ENCODE measurements at regions not wholly inside any gene's neighbourhood (a gene's known extent, or its start where the extent isn't known, plus 50 kb on each side); places are given as distances from the start of the nearest gene placed in this dataset.

GRCh38 chr20:58092353-58092752, 136.1 kb downstream of the ANKRD60 start:
- no peak for DNase-seq (ENCODE audit: low read depth)

- no peak for DNase-seq (ENCODE audit: low read depth)
Measured at GRCh38 chr20:58091810-58092209, 136.6 kb downstream of the ANKRD60 start.

DNA sequence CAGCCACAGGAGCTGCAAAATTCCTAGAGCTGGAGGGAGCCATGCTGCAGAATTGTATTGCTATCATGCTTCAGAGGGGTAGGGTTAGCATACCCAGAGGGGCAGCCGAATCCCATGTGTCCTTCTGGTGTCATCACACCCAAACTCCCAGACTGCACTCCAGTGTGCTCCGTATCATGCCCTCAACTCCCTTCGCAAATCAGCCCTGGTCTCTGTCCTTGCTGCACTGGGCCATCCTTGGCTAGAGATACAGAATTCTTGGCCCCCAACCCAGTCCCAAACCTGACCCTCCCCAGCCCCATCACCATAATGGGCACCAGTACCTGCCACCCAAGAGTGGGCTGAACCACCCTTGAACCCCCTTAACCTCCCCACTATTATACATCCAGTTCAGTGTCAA, 138.3 kb downstream of the ANKRD60 start:
- no peak for DNase-seq (ENCODE audit: low read depth)

GRCh38 chr20:58088625-58089024, 139.8 kb downstream of the ANKRD60 start:
- DNase-seq (ENCODE audit: low read depth), result no peak

GRCh38 chr20:58088105-58088504, 140.3 kb downstream of the ANKRD60 start:
- DNase-seq (ENCODE audit: low read depth), result no peak

DNA sequence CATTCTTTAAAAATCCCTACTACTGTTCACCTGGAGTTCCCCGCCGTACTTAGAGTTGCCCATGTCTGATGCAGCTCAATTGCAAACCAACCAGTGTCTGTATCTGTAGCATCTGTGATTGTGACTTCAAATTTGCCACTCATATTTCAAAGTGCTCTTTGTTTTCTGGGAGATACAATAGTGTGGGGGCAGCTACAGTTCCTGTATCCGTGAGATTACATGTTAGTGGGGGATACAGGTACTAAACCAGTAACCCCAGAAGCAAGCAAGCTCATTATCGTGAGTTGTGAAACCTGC, 140.9 kb downstream of the ANKRD60 start:
- no peak for DNase-seq (ENCODE audit: low read depth)

- DNase-seq (ENCODE audit: low read depth), result peak; percentile 63
Measured at GRCh38 chr20:58086763-58087561, 141.5 kb downstream of the ANKRD60 start.

DNA sequence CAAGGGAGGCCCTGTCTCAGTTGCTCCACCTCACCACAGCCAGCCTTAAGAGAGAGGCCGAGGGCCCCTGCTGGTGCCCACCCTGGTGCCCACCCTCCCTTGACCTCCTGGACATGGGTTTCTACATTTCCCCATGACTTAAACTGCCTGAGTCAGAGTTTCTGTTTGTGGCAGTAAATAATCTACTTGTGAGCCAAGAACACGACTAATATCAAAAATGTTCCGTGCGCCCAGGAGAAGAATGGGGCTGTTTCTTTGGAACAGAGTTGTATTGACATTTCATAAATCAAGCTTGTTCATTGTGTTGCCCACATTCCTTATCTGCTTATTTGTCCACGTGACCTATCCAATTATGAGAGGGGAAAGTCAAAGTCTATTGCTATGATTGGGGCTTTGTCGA, 143.5 kb downstream of the ANKRD60 start:
- no peak for DNase-seq (ENCODE audit: low read depth)

DNA sequence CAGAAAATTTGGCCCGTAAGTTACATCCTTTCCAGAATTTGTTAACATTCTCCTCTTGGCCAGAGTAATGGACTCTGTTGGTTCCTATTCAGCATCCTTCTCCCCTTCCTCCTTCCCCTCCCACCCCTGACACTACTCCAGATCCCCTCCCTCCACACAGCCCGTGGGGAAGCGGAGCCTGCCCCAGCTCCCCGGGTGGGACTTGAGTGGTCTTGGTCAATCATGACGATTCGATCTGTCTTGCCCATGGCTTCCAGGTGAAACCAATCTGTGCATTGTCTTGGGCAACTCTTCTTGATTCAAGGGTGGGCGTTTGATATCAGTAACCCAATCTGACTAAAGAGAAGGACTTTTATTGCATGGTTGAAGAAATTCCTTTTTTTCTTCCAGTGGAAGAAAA, 143.9 kb downstream of the ANKRD60 start:
- no peak for DNase-seq (ENCODE audit: low read depth)

DNA sequence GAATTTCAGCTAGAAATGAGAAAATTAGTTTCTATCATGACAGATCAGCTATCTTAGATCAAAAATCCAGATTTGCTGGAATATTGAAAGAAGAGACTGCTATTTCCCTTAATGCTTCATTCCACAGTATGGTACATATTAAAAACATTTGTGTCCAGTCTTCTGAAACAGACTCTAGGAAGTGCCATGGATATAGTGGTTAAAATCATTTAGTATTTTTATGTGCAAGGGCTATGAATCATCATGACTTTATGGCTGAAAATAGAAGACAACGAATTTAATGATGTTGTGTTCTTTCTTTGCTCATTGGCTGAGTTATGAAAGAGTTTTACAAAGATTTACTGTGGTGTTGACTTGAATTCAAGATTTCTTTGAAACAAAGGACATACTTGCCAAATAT, 146.6 kb downstream of the ANKRD60 start:
- DNase-seq (ENCODE audit: low read depth), result peak; percentile 72

GRCh38 chr20:58078741-58079522, 149.5 kb downstream of the ANKRD60 start:
- peak; percentile 68 for DNase-seq (ENCODE audit: low read depth)

- DNase-seq (ENCODE audit: low read depth), result no peak
Measured at GRCh38 chr20:58077282-58077681, 151.2 kb downstream of the ANKRD60 start.

GRCh38 chr20:58076405-58076804, 152.0 kb downstream of the ANKRD60 start:
- no peak for DNase-seq (ENCODE audit: low read depth)

GRCh38 chr20:58075586-58076345, 152.7 kb downstream of the ANKRD60 start:
- no peak for DNase-seq (ENCODE audit: low read depth)

DNA sequence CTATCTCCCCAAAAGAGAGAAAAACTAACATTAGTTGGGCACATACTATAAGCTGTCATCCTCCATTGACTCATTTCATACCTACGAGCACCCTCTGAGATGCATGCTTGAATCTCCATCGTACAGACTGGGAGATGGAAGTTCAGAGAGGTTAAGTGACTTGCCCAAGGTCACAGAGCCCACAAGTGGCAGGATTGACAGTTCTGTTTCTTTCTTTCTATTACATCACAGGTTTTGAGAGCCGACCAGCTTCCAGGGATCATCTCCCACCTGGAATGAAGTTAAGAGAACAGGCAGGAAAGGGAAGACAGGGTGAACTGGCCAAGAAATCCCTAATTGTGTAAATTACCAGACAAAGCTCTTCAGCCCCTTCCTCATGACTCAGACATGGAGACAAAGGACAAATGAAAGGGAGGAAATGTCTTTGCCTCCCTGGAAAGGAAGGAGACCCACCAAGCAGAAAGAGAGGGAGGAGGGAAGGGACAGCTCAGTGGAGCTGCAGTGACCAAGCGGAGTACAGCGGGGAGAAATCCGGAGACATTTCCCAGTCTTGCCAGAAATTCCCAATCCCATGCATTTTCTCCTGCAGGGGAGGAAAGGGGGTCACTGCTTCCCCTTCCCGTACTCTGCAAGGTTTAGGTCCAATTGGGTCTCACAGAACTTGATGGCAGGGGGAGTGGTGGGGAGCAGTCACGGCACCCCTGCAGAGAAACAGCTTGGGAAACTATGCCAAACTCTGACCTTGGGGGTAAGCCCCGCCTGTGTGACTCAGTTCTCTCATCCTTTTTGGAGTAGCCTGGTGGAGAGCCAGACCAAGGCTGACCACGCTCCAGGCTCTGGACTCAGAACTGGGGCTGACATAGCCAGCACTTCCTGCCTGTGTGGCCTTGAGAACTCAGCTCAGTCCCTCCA, 154.3 kb downstream of the ANKRD60 start:
- peak; percentile 52 for DNase-seq (ENCODE audit: low read depth)

GRCh38 chr20:58072695-58073671, 155.5 kb downstream of the ANKRD60 start:
- no peak for DNase-seq (ENCODE audit: low read depth)

DNA sequence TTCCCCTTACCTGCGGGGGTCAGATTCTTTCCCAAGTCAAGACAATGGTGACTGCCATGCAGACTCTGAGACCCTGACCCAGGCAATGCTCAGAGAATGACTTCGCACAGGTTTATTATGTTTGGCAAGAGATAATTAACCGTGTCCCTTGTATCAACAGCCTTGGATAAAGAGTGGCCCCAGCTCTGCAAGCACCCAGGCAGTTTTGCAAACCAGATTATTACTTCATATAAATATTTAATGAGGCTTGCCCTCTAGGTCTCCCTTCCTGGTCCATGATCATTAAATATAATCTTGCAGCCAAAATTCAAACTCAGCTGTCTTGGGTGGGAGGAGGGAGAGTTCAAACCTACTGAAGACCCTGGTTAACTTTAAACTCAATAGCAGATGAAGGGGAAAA, 156.5 kb downstream of the ANKRD60 start:
- no peak for DNase-seq (ENCODE audit: low read depth)

GRCh38 chr20:58071298-58071697, 157.2 kb downstream of the ANKRD60 start:
- no peak for DNase-seq (ENCODE audit: low read depth)

- DNase-seq (ENCODE audit: low read depth), result no peak
Measured at GRCh38 chr20:58070664-58071196, 157.7 kb downstream of the ANKRD60 start.

Measured in myocyte (in vitro differentiated cells).